K562 (cell line): ENCODE measurements at regions not wholly inside any gene's neighbourhood (a gene's known extent, or its start where the extent isn't known, plus 50 kb on each side); places are given as distances from the start of the nearest gene placed in this dataset.

Source experiments
- ATF3 ChIP-seq, 2 experiments: fragments of 450-650 bp in 1 of 2; sonication (generic) in 1 of 2; formaldehyde crosslinking in 1 of 2; IDR thresholded peaks in 1 of 2; conservative IDR thresholded peaks in 1 of 2; 2 replicates each; pipeline versions ENCODE4 v1.6.1 to v1.8.1; 2016 to 2023; ENCODE audit warnings: mild to moderate bottlenecking in 2 of 2, moderate library complexity in 2 of 2, inconsistent platforms in 1 of 2, missing genetic modification reagents in 1 of 2
- FOXA1 ChIP-seq: fragments of 450-650 bp; IDR thresholded peaks from 2 replicates; pipeline ENCODE4 v1.6.1; 2016; ENCODE audit warnings: mild to moderate bottlenecking, borderline replicate concordance
- KDM4B ChIP-seq, 2 experiments: fragments of 450-650 bp in 1 of 2; sonication (generic) in 1 of 2; IDR thresholded peaks; 2 replicates each; pipeline ENCODE4 v1.6.1; 2016 to 2017; ENCODE audit warnings: borderline replicate concordance in 2 of 2, antibody characterized with exemption in 1 of 2, low read depth in 1 of 2, mild to moderate bottlenecking in 1 of 2
- MCM7 ChIP-seq, 2 experiments: fragments of 450-650 bp; IDR thresholded peaks; 2 replicates each; pipeline ENCODE4 v1.6.1; 2016 to 2018
- MIER1 ChIP-seq: fragments of 450-650 bp; IDR thresholded peaks from 2 replicates; pipeline ENCODE4 v1.6.1; 2016; ENCODE audit warnings: antibody characterized with exemption, mild to moderate bottlenecking, low read depth
- RCOR1 ChIP-seq, 2 experiments: IDR thresholded peaks; 2 replicates each; pipeline ENCODE4 v1.6.1; 2012; ENCODE audit warnings: low read depth in 2 of 2, low read length in 2 of 2, borderline replicate concordance in 1 of 2, improper control_type of control experiment in 1 of 2
- RFX5 ChIP-seq: IDR thresholded peaks from 2 replicates; pipeline ENCODE4 v1.6.1; 2011; ENCODE audit warnings: low read depth, mild to moderate bottlenecking, improper control_type of control experiment, low read length
- YY1 ChIP-seq, 3 experiments: IDR thresholded peaks; 2 replicates each; pipeline ENCODE4 v1.6.1; 2011; ENCODE audit warnings: low read length in 2 of 3, mild to moderate bottlenecking in 2 of 3, moderate library complexity in 2 of 3, borderline replicate concordance in 1 of 3, control low read depth in 1 of 3, low read depth in 1 of 3; ENCODE audit not compliant: insufficient read depth in 3 of 3, insufficient replicate concordance in 2 of 3, control insufficient read depth in 1 of 3, insufficient read length in 1 of 3; ENCODE audit errors: extremely low read depth in 1 of 3

GRCh38 chr5:88939300-88939699, 56.3 kb upstream of the MEF2C start:
- TF ChIP-seq ATF3 (IDR thresholded peaks at IDR 0.05): no peak
- TF ChIP-seq ATF3 (CRISPR knock-in tag; conservative IDR thresholded peaks at IDR 0.05): no peak
- no peak for TF ChIP-seq MCM7 (IDR thresholded peaks at IDR 0.05)
- TF ChIP-seq MIER1: no peak
- TF ChIP-seq FOXA1: no peak
- no peak for TF ChIP-seq RFX5
- no peak for TF ChIP-seq RCOR1 (IDR thresholded peaks at IDR 0.05; ENCODE audit: borderline replicate concordance in 1 of 2, low read depth in 2 of 2, low read length in 2 of 2)
- TF ChIP-seq YY1 (IDR thresholded peaks at IDR 0.05; ENCODE audit: borderline replicate concordance in 1 of 3, control insufficient read depth in 1 of 3, extremely low read depth in 1 of 3, insufficient read depth in 3 of 3, insufficient read length in 1 of 3, insufficient replicate concordance in 2 of 3, low read depth in 1 of 3, low read length in 2 of 3): no peak
- no peak for TF ChIP-seq KDM4B (IDR thresholded peaks at IDR 0.05; ENCODE audit: borderline replicate concordance in 2 of 2, low read depth in 1 of 2)
